Ureter (tissue), 1 donor: ENCODE measurements at regions not wholly inside any gene's neighbourhood (a gene's known extent, or its start where the extent isn't known, plus 50 kb on each side); places are given as distances from the start of the nearest gene placed in this dataset.
A peak's percentile ranks its signal among the peaks of the same experiment; 100 is the strongest.

ENCODE experiments used
- DNase-seq: peaks from one replicate; pipeline ENCODE4 v3.0.0-alpha.2; 2020; ENCODE audit warnings: low spot score
- donor health status: DM: yes; HTN: yes; CAD: no.

GRCh38 chr7:45987521-45988290 is 66.6 kb upstream of the IGFBP3 start:
- DNase-seq: no peak

- no peak for DNase-seq
These were observed 65.6 kb upstream of the IGFBP3 start for GRCh38 chr7:45986355-45987298.

- no peak for DNase-seq
These were observed 64.8 kb upstream of the IGFBP3 start for GRCh38 chr7:45985902-45986301.

- DNase-seq: no peak
These were observed 63.6 kb upstream of the IGFBP3 start for GRCh38 chr7:45984386-45985295.

GRCh38 chr7:45983720-45984255 is 62.7 kb upstream of the IGFBP3 start:
- DNase-seq: no peak

GRCh38 chr7:45982907-45983719 is 62.0 kb upstream of the IGFBP3 start:
- no peak for DNase-seq

GRCh38 chr7:45982132-45982531 is 61.1 kb upstream of the IGFBP3 start:
- DNase-seq: no peak

- DNase-seq: no peak
These were observed 59.9 kb upstream of the IGFBP3 start for GRCh38 chr7:45980973-45981372.

- DNase-seq: no peak
These were observed 59.3 kb upstream of the IGFBP3 start for GRCh38 chr7:45980181-45980905.

- DNase-seq: no peak
These were observed 58.5 kb upstream of the IGFBP3 start for GRCh38 chr7:45979275-45980180.

GRCh38 chr7:45978731-45979211 is 57.7 kb upstream of the IGFBP3 start:
- DNase-seq: no peak

GRCh38 chr7:45978010-45978681 is 57.1 kb upstream of the IGFBP3 start:
- DNase-seq: peak; percentile 62

GRCh38 chr7:45977256-45977780 is 56.2 kb upstream of the IGFBP3 start:
- DNase-seq: no peak

- no peak for DNase-seq
These were observed 55.4 kb upstream of the IGFBP3 start for GRCh38 chr7:45976485-45976856.

GRCh38 chr7:45975847-45976484 is 54.9 kb upstream of the IGFBP3 start:
- DNase-seq: no peak

- no peak for DNase-seq
These were observed 54.3 kb upstream of the IGFBP3 start for GRCh38 chr7:45975367-45975766.
